Stomach (tissue), 4 donors: ENCODE measurements at regions not wholly inside any gene's neighbourhood (a gene's known extent, or its start where the extent isn't known, plus 50 kb on each side); places are given as distances from the start of the nearest gene placed in this dataset.

ENCODE experiments used
- EP300 ChIP-seq: sonication (generic); formaldehyde crosslinking; IDR thresholded peaks from one replicate; pipeline ENCODE4 v1.6.1; 2017; ENCODE audit warnings: antibody characterized with exemption
- POLR2A ChIP-seq, 4 donors: fragments of 450-650 bp; IDR thresholded peaks; one replicate each; pipeline ENCODE4 v1.6.1; 2016; ENCODE audit warnings: antibody characterized with exemption in 4 of 4, control low read depth in 2 of 4, mild to moderate bottlenecking in 1 of 4, moderate library complexity in 1 of 4
- TF ChIP-seq, protein P1 (sequence below), 7 experiments: fragments of 450-650 bp in 4 of 7; fragments of 200-600 bp in 3 of 7; sonication (generic) in 3 of 7; IDR thresholded peaks; one replicate each; pipeline ENCODE4 v1.5.1; 2016 to 2019; ENCODE audit warnings: antibody characterized with exemption in 7 of 7, control low read depth in 2 of 7, mild to moderate bottlenecking in 1 of 7

DNA sequence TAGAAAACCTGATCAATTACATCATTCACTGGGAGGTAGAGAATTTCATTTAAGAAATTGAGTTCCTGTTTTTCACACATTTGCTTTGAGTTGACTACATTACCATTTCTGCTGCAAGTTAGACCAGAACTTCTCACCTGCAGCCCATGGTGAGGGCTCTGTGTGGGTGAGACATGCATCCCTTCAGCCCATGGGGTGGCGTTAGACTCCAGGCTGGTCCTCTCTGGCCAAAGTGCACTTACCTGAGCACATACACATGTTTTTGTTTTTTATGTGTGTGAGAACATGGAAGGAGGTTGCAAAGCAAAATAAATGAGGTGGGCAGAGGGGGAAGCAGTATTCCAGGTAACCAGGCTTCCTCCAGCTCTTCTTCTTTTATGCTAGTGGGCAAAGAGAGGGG is 470.2 kb downstream of the PMP22 start:
- TF ChIP-seq, protein P1, sequence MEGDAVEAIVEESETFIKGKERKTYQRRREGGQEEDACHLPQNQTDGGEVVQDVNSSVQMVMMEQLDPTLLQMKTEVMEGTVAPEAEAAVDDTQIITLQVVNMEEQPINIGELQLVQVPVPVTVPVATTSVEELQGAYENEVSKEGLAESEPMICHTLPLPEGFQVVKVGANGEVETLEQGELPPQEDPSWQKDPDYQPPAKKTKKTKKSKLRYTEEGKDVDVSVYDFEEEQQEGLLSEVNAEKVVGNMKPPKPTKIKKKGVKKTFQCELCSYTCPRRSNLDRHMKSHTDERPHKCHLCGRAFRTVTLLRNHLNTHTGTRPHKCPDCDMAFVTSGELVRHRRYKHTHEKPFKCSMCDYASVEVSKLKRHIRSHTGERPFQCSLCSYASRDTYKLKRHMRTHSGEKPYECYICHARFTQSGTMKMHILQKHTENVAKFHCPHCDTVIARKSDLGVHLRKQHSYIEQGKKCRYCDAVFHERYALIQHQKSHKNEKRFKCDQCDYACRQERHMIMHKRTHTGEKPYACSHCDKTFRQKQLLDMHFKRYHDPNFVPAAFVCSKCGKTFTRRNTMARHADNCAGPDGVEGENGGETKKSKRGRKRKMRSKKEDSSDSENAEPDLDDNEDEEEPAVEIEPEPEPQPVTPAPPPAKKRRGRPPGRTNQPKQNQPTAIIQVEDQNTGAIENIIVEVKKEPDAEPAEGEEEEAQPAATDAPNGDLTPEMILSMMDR (IDR thresholded peaks at IDR 0.05) = no peak
- TF ChIP-seq POLR2A (IDR thresholded peaks at IDR 0.05) (no peak), EP300 (no peak)
